Transverse colon (tissue), 4 donors: ENCODE measurements at regions not wholly inside any gene's neighbourhood (a gene's known extent, or its start where the extent isn't known, plus 50 kb on each side); places are given as distances from the start of the nearest gene placed in this dataset.

ENCODE experiments used
- DNase-seq: peaks from one replicate; pipeline ENCODE4 v3.0.0-alpha.2; 2019
- H3K27ac ChIP-seq, 4 donors: fragments of 200-600 bp; sonication (generic); 2 replicates each; pipeline ENCODE4 v1.5.1; 2016 to 2018; ENCODE audit warnings: inconsistent platforms in 4 of 4
- H3K27me3 ChIP-seq: fragments of 200-600 bp; sonication (generic); 2 replicates; pipeline ENCODE4 v1.5.1; 2017; ENCODE audit warnings: inconsistent platforms
- H3K36me3 ChIP-seq, 4 donors: fragments of 200-600 bp; sonication (generic); 2 replicates each; pipeline ENCODE4 v1.5.1; 2017 to 2019; ENCODE audit warnings: inconsistent platforms in 4 of 4
- H3K4me1 ChIP-seq, 4 donors: fragments of 200-600 bp; sonication (generic); 2 replicates each; pipeline ENCODE4 v1.5.1; 2017 to 2020; ENCODE audit warnings: inconsistent platforms in 4 of 4
- H3K4me3 ChIP-seq, 4 donors: fragments of 200-600 bp; sonication (generic); 1 replicate in 1 of 4; 2 replicates in 3 of 4; pipeline versions ENCODE4 v1.5.1 to v1.6.1; 2017 to 2019; ENCODE audit warnings: inconsistent platforms in 4 of 4
- H3K9me3 ChIP-seq, 2 donors: fragments of 200-600 bp; sonication (generic); 2 replicates each; pipeline ENCODE4 v1.5.1; 2017 to 2019; ENCODE audit warnings: inconsistent platforms in 2 of 2
- CTCF ChIP-seq, 5 experiments: fragments of 200-600 bp in 3 of 5; fragments of 450-650 bp in 2 of 5; sonication (generic) in 3 of 5; IDR thresholded peaks; 1 replicate in 2 of 5; 2 replicates in 3 of 5; pipeline ENCODE4 v1.5.1; 2016 to 2017; ENCODE audit warnings: antibody characterized with exemption in 5 of 5, inconsistent platforms in 3 of 5, mild to moderate bottlenecking in 2 of 5, moderate library complexity in 1 of 5
- EP300 ChIP-seq: sonication (generic); formaldehyde crosslinking; IDR thresholded peaks from one replicate; pipeline ENCODE4 v1.6.1; 2017; ENCODE audit warnings: antibody characterized with exemption, low read depth
- POLR2A ChIP-seq: fragments of 450-650 bp; IDR thresholded peaks from one replicate; pipeline ENCODE4 v1.6.1; 2016; ENCODE audit warnings: antibody characterized with exemption, mild to moderate bottlenecking, moderate library complexity
- POLR2AphosphoS5 ChIP-seq, 3 donors: sonication (generic); formaldehyde crosslinking; IDR thresholded peaks; one replicate each; pipeline ENCODE4 v1.6.1; 2016; ENCODE audit warnings: antibody characterized with exemption in 3 of 3
- WGBS, 2 donors: methylation state at CpG; one replicate each; pipeline ENCODE4 v1.1.5; 2018; ENCODE audit warnings: low coverage in 1 of 2; 5-methylcytosine and 5-hydroxymethylcytosine counted together
- in situ Hi-C, 4 donors: fragments of 200-750 bp; cut with MboI; loops; one replicate each; pipeline versions ENCODE4 v1.15.0 to v1.15.1; 2017; ENCODE audit warnings: low sequenced_read_pairs in 3 of 4, low pct_ligation_motif_present in 1 of 4, low pct_unique_long_range_greater_than_20kb in 1 of 4
- intact Hi-C: fragments of 100-400 bp; cut with DNase I; formaldehyde crosslinking; loops from one replicate; pipeline ENCODE4 v1.15.1; 2023; ENCODE audit warnings: low total_unique reads

GRCh38 chr19:28619816-28620429 is 593.0 kb downstream of the UQCRFS1 start:
- intact Hi-C loops = no loop called here

GRCh38 chr19:28618504-28618903 is 594.4 kb downstream of the UQCRFS1 start:
- in situ Hi-C loops = no loop called here
- Histone ChIP-seq H3K27ac (no peak overlapping the region), H3K27me3 (no peaks in the 10 kb centered on the region), H3K4me1 (no peaks in the 10 kb centered on the region), H3K36me3 (no peaks in the 10 kb centered on the region), H3K4me3 (no peak overlapping the region), H3K9me3 (peaks cover 0 to 4% of the 10 kb centered on the region in 2 donors)
- intact Hi-C loops = no loop called here
- no peak for TF ChIP-seq POLR2A
- TF ChIP-seq EP300 = no peak
- no peak for TF ChIP-seq CTCF (IDR thresholded peaks at IDR 0.05)
- TF ChIP-seq POLR2AphosphoS5 (IDR thresholded peaks at IDR 0.05) = no peak
- DNase-seq = no peak
- 64 to 66% methylated on average over 4 of the region's 4 CpGs for WGBS, 2 donors

More at GRCh38 chr19:28619816-28620429, 593.0 kb downstream of the UQCRFS1 start:
- 64 to 84% methylated on average over 4 to 5 of the region's 5 CpGs for WGBS, 2 donors
- Histone ChIP-seq H3K9me3 (no peaks in the 10 kb centered on the region), H3K27ac (no peak overlapping the region), H3K4me3 (no peak overlapping the region), H3K4me1 (no peaks in the 10 kb centered on the region), H3K27me3 (no peaks in the 10 kb centered on the region), H3K36me3 (no peaks in the 10 kb centered on the region)
- TF ChIP-seq POLR2AphosphoS5 (IDR thresholded peaks at IDR 0.05) = no peak
- no peak for TF ChIP-seq POLR2A
- no peak for TF ChIP-seq CTCF (IDR thresholded peaks at IDR 0.05)
- no peak for TF ChIP-seq EP300
- no peak for DNase-seq
- in situ Hi-C loops = no loop called here

GRCh38 chr19:28615966-28616365 is 597.0 kb downstream of the UQCRFS1 start:
- no peak for DNase-seq
- H3K4me1 ChIP-seq = no peaks in the 10 kb centered on the region
- no peak overlapping the region for H3K4me3 ChIP-seq
- in situ Hi-C loops (no loop called here), intact Hi-C loops (no loop called here)
- no peaks in the 10 kb centered on the region for H3K27me3 ChIP-seq
- H3K36me3 ChIP-seq = no peaks in the 10 kb centered on the region
- H3K9me3 ChIP-seq = peaks cover 0 to 4% of the 10 kb centered on the region in 2 donors
- no peak overlapping the region for H3K27ac ChIP-seq
- no peak for TF ChIP-seq EP300
- 56% methylated on average over 1 of the region's 1 CpG; no CpG with 5 or more reads in 1 of the 2 donors for WGBS, 2 donors

- H3K27ac ChIP-seq = no peak overlapping the region
- TF ChIP-seq POLR2AphosphoS5 (IDR thresholded peaks at IDR 0.05) = no peak
- no peak for TF ChIP-seq POLR2A
- TF ChIP-seq CTCF (IDR thresholded peaks at IDR 0.05) = no peak
- no peak for TF ChIP-seq EP300
- H3K36me3 ChIP-seq = no peaks in the 10 kb centered on the region
- H3K4me1 ChIP-seq = no peaks in the 10 kb centered on the region
- H3K4me3 ChIP-seq = no peak overlapping the region
- H3K9me3 ChIP-seq = peaks cover 0 to 4% of the 10 kb centered on the region in 2 donors
- intact Hi-C loops = no loop called here
- no peaks in the 10 kb centered on the region for H3K27me3 ChIP-seq
- in situ Hi-C loops = no loop called here
- DNase-seq = no peak
- 93 to 94% methylated on average over 3 of the region's 3 CpGs for WGBS, 2 donors
These were observed 597.4 kb downstream of the UQCRFS1 start for GRCh38 chr19:28615546-28615916.
